NCI-H526 treated with DMSO at 0.1 percent for 48 hours (cell line): ENCODE measurements at regions not wholly inside any gene's neighbourhood (a gene's known extent, or its start where the extent isn't known, plus 50 kb on each side); places are given as distances from the start of the nearest gene placed in this dataset.
"Not testable (repeated sequence)": the region's sequence is repeated elsewhere in the genome, so short reads cannot be mapped to it uniquely, and the experiment has no call there.

Experiments used
- DNase-seq: peaks from one replicate; lab custom pipeline; 2025; lab: John Stamatoyannopoulos, UW

- DNase-seq = no peak
Measured at GRCh38 chr18:22284581-22285360, 115.4 kb downstream of the GATA6 start.

- DNase-seq = not testable (repeated sequence)
Measured at GRCh38 chr18:22283855-22284254, 114.5 kb downstream of the GATA6 start.

- DNase-seq = no peak
Measured at GRCh38 chr18:22283397-22283796, 114.0 kb downstream of the GATA6 start.

GRCh38 chr18:22283116-22283395, 113.7 kb downstream of the GATA6 start:
- no peak for DNase-seq

- DNase-seq = peak; percentile 4
Measured at GRCh38 chr18:22282311-22283115, 113.1 kb downstream of the GATA6 start.

GRCh38 chr18:22280453-22280750, 111.0 kb downstream of the GATA6 start:
- DNase-seq = no peak

GRCh38 chr18:22279741-22280452, 110.5 kb downstream of the GATA6 start:
- no peak for DNase-seq

- DNase-seq = no peak
Measured at GRCh38 chr18:22278798-22279197, 109.4 kb downstream of the GATA6 start.

GRCh38 chr18:22277758-22278157, 108.4 kb downstream of the GATA6 start:
- no peak for DNase-seq

GRCh38 chr18:22276334-22276713, 106.9 kb downstream of the GATA6 start:
- DNase-seq = no peak

- DNase-seq = no peak
Measured at GRCh38 chr18:22275706-22276333, 106.4 kb downstream of the GATA6 start.

- no peak for DNase-seq
Measured at GRCh38 chr18:22273101-22274039, 104.0 kb downstream of the GATA6 start.

GRCh38 chr18:22272242-22272641, 102.9 kb downstream of the GATA6 start:
- DNase-seq = no peak

- no peak for DNase-seq
Measured at GRCh38 chr18:22271030-22271429, 101.6 kb downstream of the GATA6 start.

GRCh38 chr18:22268641-22269128, 99.3 kb downstream of the GATA6 start:
- DNase-seq = no peak

- DNase-seq = no peak
Measured at GRCh38 chr18:22267697-22268096, 98.3 kb downstream of the GATA6 start.

GRCh38 chr18:22267225-22267624, 97.8 kb downstream of the GATA6 start:
- DNase-seq = no peak

GRCh38 chr18:22265838-22266237, 96.4 kb downstream of the GATA6 start:
- DNase-seq = no peak

GRCh38 chr18:22260208-22260820, 90.9 kb downstream of the GATA6 start:
- DNase-seq = no peak

GRCh38 chr18:22257022-22257543, 87.7 kb downstream of the GATA6 start:
- no peak for DNase-seq

- no peak for DNase-seq
Measured at GRCh38 chr18:22254088-22254487, 84.7 kb downstream of the GATA6 start.
